ENCODE measurements at regions not wholly inside any gene's neighbourhood (a gene's known extent, or its start where the extent isn't known, plus 50 kb on each side); places are given as distances from the start of the nearest gene placed in this dataset.

GRCh38 chr1:79815115-79815514, 808.6 kb upstream of the ADGRL4 start:
- TF ChIP-seq EZH2 (IDR thresholded peaks at IDR 0.05) (no peak), POLR2AphosphoS5 (IDR thresholded peaks at IDR 0.05; ENCODE audit: borderline replicate concordance, low read depth, low read length) (no peak), FOXP2 (optimal IDR thresholded peaks at IDR 0.05; ENCODE audit: control extremely low read depth, extremely low read length, insufficient read depth) (no peak)

All from SK-N-MC (cell line).